ENCODE measurements at regions not wholly inside any gene's neighbourhood (a gene's known extent, or its start where the extent isn't known, plus 50 kb on each side); places are given as distances from the start of the nearest gene placed in this dataset.

- DNase-seq (ENCODE audit: low spot score) = no peak
- H3K36me3 ChIP-seq (replicated peaks; ENCODE audit: insufficient read depth, low read depth) = no peaks in the 10 kb centered on the region
- no peaks in the 10 kb centered on the region for H3K27me3 ChIP-seq
- H2AFZ ChIP-seq = no peak overlapping the region
- H3K79me2 ChIP-seq = no peaks in the 10 kb centered on the region
- WGBS (ENCODE audit: low lambda C conversion rate, missing lambda C conversion rate) = 64% methylated on average over 2 of the region's 2 CpGs
- no peak overlapping the region for H3K4me3 ChIP-seq
- no peaks in the 10 kb centered on the region for H3K9me3 ChIP-seq (ENCODE audit: low read depth)
- no peak overlapping the region for H3K4me2 ChIP-seq
- no peaks in the 10 kb centered on the region for H3K9me2 ChIP-seq (replicated peaks; ENCODE audit: insufficient read depth)
- H3K4me1 ChIP-seq (ENCODE audit: insufficient read depth) = no peaks in the 10 kb centered on the region
- no peak overlapping the region for H3K27ac ChIP-seq
- H4K20me1 ChIP-seq (ENCODE audit: insufficient read depth, poor library complexity, severe bottlenecking) = no peaks in the 10 kb centered on the region
- TF ChIP-seq CTCF (IDR thresholded peaks at IDR 0.05; ENCODE audit: poor library complexity) (no peak), EZH2phosphoT487 (IDR thresholded peaks at IDR 0.05; ENCODE audit: low read depth, severe bottlenecking, unreplicated experiment) (no peak), EZH2 (IDR thresholded peaks at IDR 0.05; ENCODE audit: borderline replicate concordance) (no peak)
Observed at GRCh38 chr12:71054551-71054950, 103.2 kb downstream of the TSPAN8 start.

GRCh38 chr12:71046215-71046614 lies 111.6 kb downstream of the TSPAN8 start:
- Histone ChIP-seq H3K79me2 (no peaks in the 10 kb centered on the region), H3K4me1 (ENCODE audit: insufficient read depth) (peaks cover 12% of the 10 kb centered on the region), H3K27me3 (no peaks in the 10 kb centered on the region), H4K20me1 (ENCODE audit: insufficient read depth, poor library complexity, severe bottlenecking) (no peaks in the 10 kb centered on the region), H2AFZ (no peak overlapping the region), H3K9me3 (ENCODE audit: low read depth) (no peaks in the 10 kb centered on the region), H3K9me2 (replicated peaks; ENCODE audit: insufficient read depth) (no peaks in the 10 kb centered on the region), H3K4me3 (no peak overlapping the region), H3K4me2 (no peak overlapping the region), H3K27ac (peak overlapping the region; percentile 61), H3K36me3 (replicated peaks; ENCODE audit: insufficient read depth, low read depth) (no peaks in the 10 kb centered on the region)
- TF ChIP-seq EZH2 (IDR thresholded peaks at IDR 0.05; ENCODE audit: borderline replicate concordance) (no peak), CTCF (IDR thresholded peaks at IDR 0.05; ENCODE audit: poor library complexity) (no peak), EZH2phosphoT487 (IDR thresholded peaks at IDR 0.05; ENCODE audit: low read depth, severe bottlenecking, unreplicated experiment) (no peak)
- DNase-seq (ENCODE audit: low spot score) = no peak

- Histone ChIP-seq H3K27me3 (no peaks in the 10 kb centered on the region), H2AFZ (no peak overlapping the region), H3K9me3 (ENCODE audit: low read depth) (no peaks in the 10 kb centered on the region), H3K4me3 (no peak overlapping the region), H3K4me2 (no peak overlapping the region), H3K79me2 (no peaks in the 10 kb centered on the region), H3K27ac (peak overlapping the region; percentile 61), H3K36me3 (replicated peaks; ENCODE audit: insufficient read depth, low read depth) (no peaks in the 10 kb centered on the region), H3K4me1 (ENCODE audit: insufficient read depth) (peaks cover 12% of the 10 kb centered on the region), H3K9me2 (replicated peaks; ENCODE audit: insufficient read depth) (no peaks in the 10 kb centered on the region), H4K20me1 (ENCODE audit: insufficient read depth, poor library complexity, severe bottlenecking) (no peaks in the 10 kb centered on the region)
- TF ChIP-seq EZH2 (IDR thresholded peaks at IDR 0.05; ENCODE audit: borderline replicate concordance) (no peak), EZH2phosphoT487 (IDR thresholded peaks at IDR 0.05; ENCODE audit: low read depth, severe bottlenecking, unreplicated experiment) (no peak), CTCF (IDR thresholded peaks at IDR 0.05; ENCODE audit: poor library complexity) (no peak)
- 80% methylated on average over 1 of the region's 1 CpG for WGBS (ENCODE audit: low lambda C conversion rate, missing lambda C conversion rate)
- no peak for DNase-seq (ENCODE audit: low spot score)
Observed at GRCh38 chr12:71045781-71046180, 112.0 kb downstream of the TSPAN8 start.

GRCh38 chr12:71041476-71041875 lies 116.3 kb downstream of the TSPAN8 start:
- Histone ChIP-seq H4K20me1 (ENCODE audit: insufficient read depth, poor library complexity, severe bottlenecking) (no peaks in the 10 kb centered on the region), H3K36me3 (replicated peaks; ENCODE audit: insufficient read depth, low read depth) (no peaks in the 10 kb centered on the region), H3K9me2 (replicated peaks; ENCODE audit: insufficient read depth) (no peaks in the 10 kb centered on the region), H3K27me3 (no peaks in the 10 kb centered on the region), H3K9me3 (ENCODE audit: low read depth) (no peaks in the 10 kb centered on the region), H3K4me3 (no peak overlapping the region), H3K79me2 (no peaks in the 10 kb centered on the region), H2AFZ (no peak overlapping the region), H3K27ac (peak overlapping the region; percentile 52), H3K4me1 (ENCODE audit: insufficient read depth) (peaks cover 11% of the 10 kb centered on the region), H3K4me2 (no peak overlapping the region)
- no peak for DNase-seq (ENCODE audit: low spot score)
- TF ChIP-seq CTCF (IDR thresholded peaks at IDR 0.05; ENCODE audit: poor library complexity) (no peak), EZH2phosphoT487 (IDR thresholded peaks at IDR 0.05; ENCODE audit: low read depth, severe bottlenecking, unreplicated experiment) (no peak), EZH2 (IDR thresholded peaks at IDR 0.05; ENCODE audit: borderline replicate concordance) (no peak)
- 80% methylated on average over 2 of the region's 2 CpGs for WGBS (ENCODE audit: low lambda C conversion rate, missing lambda C conversion rate)
